Suppressor macrophage treated with lipopolysaccharide for 4 hours (primary cell): ENCODE measurements at regions not wholly inside any gene's neighbourhood (a gene's known extent, or its start where the extent isn't known, plus 50 kb on each side); places are given as distances from the start of the nearest gene placed in this dataset.
"Not testable (repeated sequence)": the region's sequence is repeated elsewhere in the genome, so short reads cannot be mapped to it uniquely, and the experiment has no call there.

Experiments used
- DNase-seq: peaks from one replicate; pipeline ENCODE4 v3.0.0-alpha.2; 2020

GRCh38 chr10:83522456-83522855 is 616.9 kb upstream of the GHITM start:
- DNase-seq: no peak

GRCh38 chr10:83522881-83523386 is 616.4 kb upstream of the GHITM start:
- DNase-seq: no peak

GRCh38 chr10:83527934-83528333 is 611.4 kb upstream of the GHITM start:
- DNase-seq: no peak

- no peak for DNase-seq
Measured at GRCh38 chr10:83533290-83533689, 606.0 kb upstream of the GHITM start.

- no peak for DNase-seq
Measured at GRCh38 chr10:83536426-83536825, 602.9 kb upstream of the GHITM start.

- no peak for DNase-seq
Measured at GRCh38 chr10:83538047-83538446, 601.3 kb upstream of the GHITM start.

- DNase-seq: no peak
Measured at GRCh38 chr10:83539528-83540308, 599.6 kb upstream of the GHITM start.

GRCh38 chr10:83541046-83541445 is 598.3 kb upstream of the GHITM start:
- DNase-seq: no peak

- DNase-seq: no peak
Measured at GRCh38 chr10:83542774-83543411, 596.4 kb upstream of the GHITM start.

- DNase-seq: no peak
Measured at GRCh38 chr10:83543691-83544462, 595.4 kb upstream of the GHITM start.

GRCh38 chr10:83545901-83546391 is 593.4 kb upstream of the GHITM start:
- DNase-seq: no peak

- DNase-seq: not testable (repeated sequence)
Measured at GRCh38 chr10:83551190-83551589, 588.1 kb upstream of the GHITM start.

GRCh38 chr10:83553366-83553765 is 585.9 kb upstream of the GHITM start:
- DNase-seq: no peak

- DNase-seq: no peak
Measured at GRCh38 chr10:83555264-83555663, 584.0 kb upstream of the GHITM start.

- no peak for DNase-seq
Measured at GRCh38 chr10:83562381-83562780, 576.9 kb upstream of the GHITM start.

- DNase-seq: no peak
Measured at GRCh38 chr10:83564889-83565588, 574.3 kb upstream of the GHITM start.

- DNase-seq: no peak
Measured at GRCh38 chr10:83572036-83572435, 567.3 kb upstream of the GHITM start.

- no peak for DNase-seq
Measured at GRCh38 chr10:83574770-83575169, 564.5 kb upstream of the GHITM start.

- no peak for DNase-seq
Measured at GRCh38 chr10:83577421-83577820, 561.9 kb upstream of the GHITM start.

GRCh38 chr10:83580373-83581012 is 558.8 kb upstream of the GHITM start:
- no peak for DNase-seq

GRCh38 chr10:83582407-83583095 is 556.8 kb upstream of the GHITM start:
- no peak for DNase-seq

- DNase-seq: no peak
Measured at GRCh38 chr10:83585686-83586085, 553.6 kb upstream of the GHITM start.
